DMS53 treated with DMSO at 0.1 percent for 48 hours (cell line): ENCODE measurements at regions not wholly inside any gene's neighbourhood (a gene's known extent, or its start where the extent isn't known, plus 50 kb on each side); places are given as distances from the start of the nearest gene placed in this dataset.

ENCODE experiments used
- DNase-seq: peaks from one replicate; lab custom pipeline; 2025; ENCODE audit not compliant: unreplicated experiment; lab: John Stamatoyannopoulos, UW

- DNase-seq = no peak
Measured at GRCh38 chr11:15615398-15616096, 500.8 kb downstream of the INSC start.

- no peak for DNase-seq
Measured at GRCh38 chr11:15616130-15617105, 501.7 kb downstream of the INSC start.

GRCh38 chr11:15617126-15617525, 502.4 kb downstream of the INSC start:
- DNase-seq = no peak

GRCh38 chr11:15618583-15619032, 503.9 kb downstream of the INSC start:
- peak; percentile 32 for DNase-seq

GRCh38 chr11:15621565-15621964, 506.8 kb downstream of the INSC start:
- no peak for DNase-seq

GRCh38 chr11:15622231-15622890, 507.6 kb downstream of the INSC start:
- DNase-seq = no peak

GRCh38 chr11:15624701-15625100, 510.0 kb downstream of the INSC start:
- no peak for DNase-seq

- DNase-seq = no peak
Measured at GRCh38 chr11:15625691-15626090, 511.0 kb downstream of the INSC start.

GRCh38 chr11:15627560-15627959, 512.8 kb downstream of the INSC start:
- DNase-seq = no peak

- DNase-seq = peak; percentile 60
Measured at GRCh38 chr11:15629690-15630321, 515.1 kb downstream of the INSC start.

GRCh38 chr11:15630896-15631295, 516.2 kb downstream of the INSC start:
- DNase-seq = no peak

GRCh38 chr11:15635521-15635920, 520.8 kb downstream of the INSC start:
- DNase-seq = no peak

- no peak for DNase-seq
Measured at GRCh38 chr11:15636521-15637089, 521.9 kb downstream of the INSC start.

- DNase-seq = no peak
Measured at GRCh38 chr11:15638386-15638787, 523.7 kb downstream of the INSC start.

GRCh38 chr11:15640318-15640717, 525.6 kb downstream of the INSC start:
- no peak for DNase-seq

GRCh38 chr11:15641271-15642045, 526.7 kb downstream of the INSC start:
- no peak for DNase-seq

- no peak for DNase-seq
Measured at GRCh38 chr11:15645201-15645600, 530.5 kb downstream of the INSC start.

GRCh38 chr11:15649371-15650104, 534.8 kb downstream of the INSC start:
- DNase-seq = no peak
